Fibroblast of the aortic adventitia (primary cell): ENCODE measurements at regions not wholly inside any gene's neighbourhood (a gene's known extent, or its start where the extent isn't known, plus 50 kb on each side); places are given as distances from the start of the nearest gene placed in this dataset.

ENCODE experiments used
- DNase-seq: peaks from one replicate; pipeline ENCODE4 v3.0.0-alpha.2; 2010; ENCODE audit warnings: low read depth
- H3K4me3 ChIP-seq: 2 replicates; pipeline ENCODE4 v1.5.1; 2011; ENCODE audit warnings: low read depth, mild to moderate bottlenecking, control low read depth, low read length, moderate library complexity
- TF ChIP-seq, protein P1 (sequence below): IDR thresholded peaks from 2 replicates; pipeline ENCODE4 v1.5.1; 2011; ENCODE audit warnings: mild to moderate bottlenecking, low read length, control low read depth, inconsistent platforms; ENCODE audit not compliant: insufficient read depth

DNA sequence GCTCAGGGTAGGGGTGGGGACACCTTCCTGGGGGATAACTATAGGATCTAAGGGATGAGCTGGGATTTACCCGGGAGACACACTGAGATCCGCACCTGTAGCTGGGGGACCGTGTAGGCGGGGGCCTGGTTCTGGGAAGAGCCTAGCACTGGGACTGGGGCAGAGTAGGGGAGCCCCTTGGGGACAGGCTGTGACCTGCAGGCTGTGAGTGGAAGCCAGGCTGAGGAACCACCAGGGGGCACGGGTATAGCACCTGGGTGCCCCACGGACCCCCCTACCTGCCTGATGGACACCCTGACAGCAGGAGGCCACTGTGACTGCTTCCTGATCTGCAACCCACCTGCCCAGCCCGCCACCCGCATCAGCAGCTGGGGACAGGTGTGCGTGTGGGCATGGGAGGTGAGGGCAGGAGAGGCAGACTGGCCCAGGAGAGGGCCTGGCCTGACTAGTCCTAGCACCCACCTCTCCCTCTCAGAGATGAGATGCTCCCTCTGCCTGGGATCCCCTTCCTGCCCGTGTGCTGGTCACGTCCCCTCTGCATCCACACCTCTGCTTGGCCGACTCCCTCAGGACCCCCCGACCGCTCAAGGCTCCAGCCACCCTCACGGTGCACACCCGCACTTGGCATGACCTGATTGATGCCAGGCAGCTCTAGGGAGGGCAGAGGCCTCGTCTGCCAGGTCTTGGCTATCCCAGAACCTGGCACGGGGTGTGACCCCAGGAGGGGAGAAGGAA is 94.2 kb upstream of the NKX1-1 start:
- no peak for DNase-seq
- TF ChIP-seq, protein P1, sequence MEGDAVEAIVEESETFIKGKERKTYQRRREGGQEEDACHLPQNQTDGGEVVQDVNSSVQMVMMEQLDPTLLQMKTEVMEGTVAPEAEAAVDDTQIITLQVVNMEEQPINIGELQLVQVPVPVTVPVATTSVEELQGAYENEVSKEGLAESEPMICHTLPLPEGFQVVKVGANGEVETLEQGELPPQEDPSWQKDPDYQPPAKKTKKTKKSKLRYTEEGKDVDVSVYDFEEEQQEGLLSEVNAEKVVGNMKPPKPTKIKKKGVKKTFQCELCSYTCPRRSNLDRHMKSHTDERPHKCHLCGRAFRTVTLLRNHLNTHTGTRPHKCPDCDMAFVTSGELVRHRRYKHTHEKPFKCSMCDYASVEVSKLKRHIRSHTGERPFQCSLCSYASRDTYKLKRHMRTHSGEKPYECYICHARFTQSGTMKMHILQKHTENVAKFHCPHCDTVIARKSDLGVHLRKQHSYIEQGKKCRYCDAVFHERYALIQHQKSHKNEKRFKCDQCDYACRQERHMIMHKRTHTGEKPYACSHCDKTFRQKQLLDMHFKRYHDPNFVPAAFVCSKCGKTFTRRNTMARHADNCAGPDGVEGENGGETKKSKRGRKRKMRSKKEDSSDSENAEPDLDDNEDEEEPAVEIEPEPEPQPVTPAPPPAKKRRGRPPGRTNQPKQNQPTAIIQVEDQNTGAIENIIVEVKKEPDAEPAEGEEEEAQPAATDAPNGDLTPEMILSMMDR: no peak

DNA sequence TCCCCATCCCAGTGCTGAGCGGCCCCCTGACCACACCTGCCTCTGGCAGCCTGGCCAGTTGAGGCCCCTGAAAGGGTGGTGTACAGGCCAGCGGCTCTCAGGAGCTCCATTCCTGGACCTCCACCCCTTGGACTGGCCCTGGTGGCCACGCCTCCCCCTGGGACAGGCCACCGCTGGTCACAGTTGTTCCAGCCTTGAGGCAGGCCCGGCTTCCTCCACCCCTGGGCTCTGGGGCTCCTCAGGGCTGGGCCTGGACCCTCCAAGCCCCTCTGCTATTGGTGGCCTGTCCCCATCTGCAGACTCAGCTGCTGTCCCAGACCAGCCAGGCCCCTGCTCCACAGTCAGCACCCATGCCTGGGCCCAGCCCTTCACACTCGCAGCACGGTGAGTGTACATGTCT is 93.2 kb upstream of the NKX1-1 start:
- no peak overlapping the region for H3K4me3 ChIP-seq
- TF ChIP-seq, protein P1: no peak
- DNase-seq: no peak

More for the DNA sequence above, 94.2 kb upstream of the NKX1-1 start:
- H3K4me3 ChIP-seq: no peak overlapping the region

DNA sequence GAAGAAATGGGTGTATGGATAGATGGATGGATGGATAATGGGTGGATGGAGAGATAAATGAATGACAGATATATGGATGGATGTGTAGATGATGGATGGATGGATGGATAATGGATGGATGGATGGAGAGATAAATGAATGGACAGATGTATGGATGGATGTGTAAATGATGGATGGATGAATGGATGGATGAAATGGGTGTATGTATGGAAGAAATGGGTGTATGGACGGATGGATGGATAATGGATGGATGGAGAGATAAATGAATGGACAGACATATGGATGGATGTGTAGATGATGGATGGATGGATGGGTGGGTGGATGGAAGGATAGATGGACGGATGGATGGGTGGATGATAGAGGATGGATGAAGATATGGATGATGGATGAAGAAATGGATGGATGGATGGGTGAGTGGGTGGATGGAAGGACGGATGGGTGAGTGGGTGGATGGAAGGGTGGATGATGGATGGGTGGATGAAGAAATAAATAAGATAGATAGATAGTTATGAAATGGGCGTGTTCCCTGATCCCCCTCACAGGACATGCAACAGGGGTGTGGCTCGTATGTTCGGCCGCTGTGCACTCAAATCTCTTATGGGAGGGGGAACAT is 91.1 kb upstream of the NKX1-1 start:
- H3K4me3 ChIP-seq: no peak overlapping the region
- DNase-seq: no peak
- TF ChIP-seq, protein P1: no peak

DNA sequence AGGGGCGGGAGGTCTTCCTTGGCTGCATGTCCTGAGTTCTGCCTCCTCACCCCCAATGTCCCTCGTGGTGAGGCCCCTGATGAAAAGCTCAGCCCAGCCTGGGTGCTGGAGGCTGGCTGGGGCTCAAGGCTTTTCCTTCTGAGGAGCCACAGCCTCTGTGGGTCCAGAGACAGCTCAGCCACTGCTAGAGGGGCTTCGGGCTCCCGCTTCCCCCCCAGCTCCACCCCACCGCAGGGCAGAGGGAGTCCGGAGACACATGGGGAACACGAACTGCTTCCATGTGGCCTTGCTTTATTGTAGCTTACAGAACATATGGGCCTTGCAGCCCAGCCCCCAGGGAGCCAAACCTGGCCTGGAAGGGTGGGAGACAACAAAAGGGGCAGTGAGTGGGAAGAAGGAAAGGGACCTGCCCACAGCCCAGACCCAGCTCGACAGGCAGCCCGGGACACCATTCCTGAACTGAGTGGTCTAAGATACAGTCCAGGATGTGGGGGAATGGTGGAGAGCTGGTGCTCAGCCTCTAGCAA is 89.9 kb upstream of the NKX1-1 start:
- DNase-seq: no peak
- TF ChIP-seq, protein P1: no peak
- H3K4me3 ChIP-seq: no peak overlapping the region

DNA sequence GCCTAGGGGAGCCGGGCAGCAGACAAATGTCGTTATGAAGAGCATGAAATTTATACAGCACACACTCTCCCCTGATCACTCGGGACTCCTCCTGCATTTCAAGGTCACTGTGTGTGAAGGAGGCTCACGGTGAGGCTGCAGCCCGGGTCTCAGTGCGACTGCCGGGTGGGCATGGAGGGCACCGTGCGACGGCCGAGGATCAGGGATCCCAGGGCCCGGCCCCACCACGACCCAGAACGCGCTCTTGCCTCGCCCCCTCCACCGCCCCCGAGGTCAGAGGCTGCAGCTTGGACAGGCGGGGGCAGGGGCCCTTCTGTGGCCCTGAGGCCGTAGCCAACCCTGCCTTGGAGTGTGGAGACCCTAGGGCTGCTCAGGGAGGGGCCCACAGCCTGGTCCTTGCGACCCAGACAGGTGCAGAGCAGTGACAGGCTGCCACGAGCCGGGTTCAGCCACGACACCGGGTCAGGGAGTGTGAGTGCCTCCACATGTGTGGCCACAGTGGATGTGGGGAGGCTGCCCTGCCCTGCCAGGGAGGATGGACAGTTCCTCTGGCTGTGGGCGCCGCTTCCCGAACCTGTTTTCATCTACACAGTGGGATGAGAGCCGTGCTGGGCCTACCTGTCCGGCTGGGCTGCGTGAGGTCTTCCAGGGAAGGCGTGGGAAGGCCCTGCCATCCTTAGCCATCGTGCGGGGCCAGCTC is 89.3 kb upstream of the NKX1-1 start:
- no peak for DNase-seq
- TF ChIP-seq, protein P1: no peak
- no peak overlapping the region for H3K4me3 ChIP-seq

DNA sequence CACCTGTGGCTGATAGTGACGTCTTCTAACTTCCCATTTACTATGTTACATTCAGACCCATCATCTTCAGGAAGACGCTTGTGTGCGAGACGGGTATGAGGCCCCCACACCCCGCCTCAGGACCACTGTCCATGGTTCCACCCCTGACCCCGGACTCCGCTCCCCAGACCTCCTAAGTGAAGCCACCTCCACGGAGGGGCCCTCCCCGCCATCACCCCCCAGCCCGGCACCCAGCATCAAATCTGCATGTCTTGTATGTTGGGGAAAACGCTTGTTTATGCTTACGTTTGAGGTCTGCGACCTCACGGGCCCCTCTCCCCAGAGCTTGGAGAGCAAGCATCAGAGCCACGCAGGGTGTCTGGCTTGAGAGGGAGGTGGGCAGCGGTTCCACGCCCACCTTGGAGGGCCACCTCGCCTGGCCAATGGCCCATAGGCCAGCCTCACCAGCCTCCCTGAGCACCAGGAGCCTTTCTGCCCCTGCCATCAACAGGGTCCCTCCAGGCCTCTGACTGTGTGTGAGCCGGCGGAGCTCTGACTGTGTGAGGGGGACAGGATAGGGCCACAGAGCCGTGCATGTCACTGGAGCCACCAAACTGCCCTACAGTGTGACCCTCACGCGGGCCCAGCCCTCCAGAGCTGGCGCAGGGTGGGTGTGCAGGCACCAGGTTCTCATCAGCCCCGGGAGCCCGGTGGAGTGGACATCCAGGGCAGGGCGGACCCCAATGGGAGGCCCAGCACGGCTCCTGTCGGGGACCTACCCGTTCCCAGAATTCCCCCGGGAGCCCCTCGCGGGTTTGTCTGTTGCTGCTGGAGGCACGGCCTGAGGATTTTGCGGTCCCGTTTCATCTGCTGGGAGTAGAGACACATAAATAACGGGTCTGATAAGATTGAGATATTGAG is 88.4 kb upstream of the NKX1-1 start:
- H3K4me3 ChIP-seq: no peak overlapping the region
- no peak for DNase-seq
- TF ChIP-seq, protein P1: no peak
